Activated T-cell treated with anti-CD3 and anti-CD28 coated beads, Interleukin-2, amount 50 U/mL, for 4 hours (primary cell): ENCODE measurements at regions not wholly inside any gene's neighbourhood (a gene's known extent, or its start where the extent isn't known, plus 50 kb on each side); places are given as distances from the start of the nearest gene placed in this dataset.
"Not testable (repeated sequence)": the region's sequence is repeated elsewhere in the genome, so short reads cannot be mapped to it uniquely, and the experiment has no call there.

Experiments
- ATAC-seq, 2 donors: fragments of 200-7000 bp; cut with Tn5 transposase; one replicate each; pipeline ENCODE4 v1.10.0; 2021
- DNase-seq: peaks from one replicate; pipeline ENCODE4 v3.0.0-alpha.2; 2020
- H3K27me3 Mint-ChIP-seq: one replicate; pipeline ENCODE4 v1.8.0; 2021; ENCODE audit warnings: low read depth, mixed read lengths
- H3K36me3 Mint-ChIP-seq: one replicate; pipeline ENCODE4 v1.8.0; 2022; ENCODE audit warnings: mixed read lengths; ENCODE audit not compliant: insufficient read depth
- H3K4me1 Mint-ChIP-seq: one replicate; pipeline ENCODE4 v1.8.0; 2021; ENCODE audit warnings: low read depth, mixed read lengths
- H3K4me3 Mint-ChIP-seq: one replicate; pipeline ENCODE4 v1.8.0; 2021; ENCODE audit warnings: mild to moderate bottlenecking, moderate library complexity, mixed read lengths
- H3K9me3 Mint-ChIP-seq: one replicate; pipeline ENCODE4 v1.8.0; 2021; ENCODE audit warnings: mixed read lengths

- H3K36me3 Mint-ChIP-seq: no peaks in the 10 kb centered on the region
- no peaks in the 10 kb centered on the region for H3K4me1 Mint-ChIP-seq
- no peak overlapping the region for H3K4me3 Mint-ChIP-seq
- H3K9me3 Mint-ChIP-seq: no peaks in the 10 kb centered on the region
- DNase-seq (no peak), ATAC-seq (no peak)
- peaks cover 4% of the 10 kb centered on the region for H3K27me3 Mint-ChIP-seq
These were observed 218.9 kb downstream of the EXOC5 start for GRCh38 chr14:57049848-57050247.

- ATAC-seq: no peak
- Mint-ChIP-seq H3K36me3 (no peaks in the 10 kb centered on the region), H3K4me1 (no peaks in the 10 kb centered on the region), H3K27me3 (no peaks in the 10 kb centered on the region), H3K9me3 (no peaks in the 10 kb centered on the region), H3K4me3 (no peak overlapping the region)
- no peak for DNase-seq
These were observed 222.5 kb downstream of the EXOC5 start for GRCh38 chr14:57046175-57046574.

GRCh38 chr14:57044101-57044973, 224.4 kb downstream of the EXOC5 start:
- H3K9me3 Mint-ChIP-seq, H3K4me1 Mint-ChIP-seq, DNase-seq, H3K4me3 Mint-ChIP-seq, H3K36me3 Mint-ChIP-seq, H3K27me3 Mint-ChIP-seq, ATAC-seq: not testable (repeated sequence)

DNA sequence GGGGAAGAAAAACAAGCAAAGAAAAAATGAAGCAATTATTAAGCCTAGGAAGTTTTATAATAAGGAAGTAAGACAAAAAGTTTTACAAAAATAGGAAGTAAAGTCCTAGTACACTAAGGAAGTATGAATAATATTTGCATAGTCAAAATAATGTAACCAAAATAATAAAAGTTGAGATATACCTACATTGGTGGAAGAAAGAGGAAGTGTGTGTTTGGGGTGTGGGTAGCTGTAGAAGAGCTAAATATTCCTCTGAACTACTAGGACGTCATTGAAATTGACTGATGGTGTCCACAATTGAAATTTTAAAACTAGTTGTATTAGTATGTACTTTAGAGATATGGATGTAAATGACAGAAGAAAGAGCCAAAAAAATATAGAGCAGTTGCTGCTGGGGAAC, 228.4 kb upstream of the OTX2 start:
- H3K4me3 Mint-ChIP-seq: no peak overlapping the region
- DNase-seq: no peak
- no peaks in the 10 kb centered on the region for H3K36me3 Mint-ChIP-seq
- peaks cover 4% of the 10 kb centered on the region for H3K27me3 Mint-ChIP-seq
- no peak for ATAC-seq
- H3K9me3 Mint-ChIP-seq: no peaks in the 10 kb centered on the region
- no peaks in the 10 kb centered on the region for H3K4me1 Mint-ChIP-seq

DNA sequence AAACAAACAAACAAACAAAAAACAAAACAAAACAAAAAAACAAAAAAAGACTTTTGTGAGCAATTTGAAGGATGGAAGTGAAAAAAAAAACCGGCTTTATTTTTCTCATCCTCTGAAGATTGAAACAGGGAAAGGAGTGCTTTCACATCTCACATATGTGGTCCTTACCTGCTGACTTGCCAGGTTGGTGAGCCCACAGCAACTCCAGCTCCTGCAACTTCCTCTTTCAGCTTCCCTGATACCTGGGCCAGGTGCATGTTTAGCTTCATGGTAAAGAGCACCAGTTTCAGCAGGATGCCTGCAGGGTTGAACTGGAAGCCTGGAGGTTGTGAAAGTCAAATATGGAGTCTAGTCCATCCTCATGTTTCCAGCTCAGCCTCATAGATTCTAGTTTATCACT, 221.2 kb upstream of the OTX2 start:
- Mint-ChIP-seq H3K4me3 (no peak overlapping the region), H3K36me3 (no peaks in the 10 kb centered on the region), H3K4me1 (no peaks in the 10 kb centered on the region), H3K9me3 (no peaks in the 10 kb centered on the region), H3K27me3 (peaks cover 14% of the 10 kb centered on the region)
- DNase-seq (no peak), ATAC-seq (no peak)

DNA sequence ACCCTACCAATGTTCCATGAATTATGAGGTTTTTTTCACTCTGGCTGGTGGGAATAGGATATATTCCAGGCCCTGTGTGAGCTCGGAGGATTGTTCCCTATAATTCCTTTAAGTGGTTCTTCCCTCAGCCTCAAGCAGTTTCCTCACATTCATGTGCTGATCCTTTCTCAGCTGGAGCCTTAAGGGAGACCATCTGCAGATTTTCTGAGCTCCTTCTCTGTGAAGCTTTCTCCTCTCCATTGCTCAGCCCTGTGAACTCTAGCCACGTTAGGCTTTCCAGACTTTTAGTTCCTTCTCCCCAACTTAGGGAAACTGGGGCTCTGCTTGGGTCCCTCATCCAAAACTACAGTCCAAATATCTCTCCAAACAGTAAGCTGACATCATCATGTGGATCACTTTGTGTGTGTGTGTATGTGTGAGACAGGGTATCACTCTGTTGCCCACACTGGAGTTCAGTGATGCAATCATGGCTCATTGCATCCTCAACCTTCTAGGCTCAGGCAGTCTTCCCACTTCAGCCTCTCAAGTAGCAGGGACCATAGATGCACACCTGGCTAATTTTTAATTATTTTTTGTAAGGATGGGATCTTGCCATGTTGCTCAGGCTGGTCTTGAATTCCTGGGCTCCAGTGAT, 219.5 kb upstream of the OTX2 start:
- DNase-seq (no peak), ATAC-seq (no peak)
- no peak overlapping the region for H3K4me3 Mint-ChIP-seq
- no peaks in the 10 kb centered on the region for H3K9me3 Mint-ChIP-seq
- no peaks in the 10 kb centered on the region for H3K36me3 Mint-ChIP-seq
- H3K27me3 Mint-ChIP-seq: peaks cover 12% of the 10 kb centered on the region
- H3K4me1 Mint-ChIP-seq: no peaks in the 10 kb centered on the region

DNA sequence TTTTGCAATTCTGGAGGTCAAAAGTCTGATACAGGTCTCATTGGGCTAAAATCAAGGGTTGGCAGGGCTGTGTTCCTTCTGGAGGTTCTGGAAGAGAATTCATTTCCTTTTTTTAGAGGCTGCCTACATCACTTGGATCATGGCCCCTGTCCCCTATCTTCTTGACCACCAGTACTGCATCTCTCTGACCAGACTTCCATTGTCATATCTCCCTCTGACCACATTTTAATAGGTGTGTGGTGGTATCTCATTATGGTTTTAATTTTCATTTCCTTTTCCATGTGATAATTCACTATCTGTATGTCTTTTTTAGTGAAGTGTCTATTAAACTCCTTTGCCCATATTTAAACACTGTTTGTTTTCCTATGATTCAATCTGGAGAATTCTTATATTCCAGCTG, 215.2 kb upstream of the OTX2 start:
- Mint-ChIP-seq H3K4me3 (no peak overlapping the region), H3K27me3 (peaks cover 5% of the 10 kb centered on the region), H3K36me3 (no peaks in the 10 kb centered on the region), H3K9me3 (no peaks in the 10 kb centered on the region), H3K4me1 (no peaks in the 10 kb centered on the region)
- ATAC-seq (no peak), DNase-seq (no peak)

- no peak for ATAC-seq
- Mint-ChIP-seq H3K4me1 (no peaks in the 10 kb centered on the region), H3K27me3 (no peaks in the 10 kb centered on the region), H3K36me3 (no peaks in the 10 kb centered on the region), H3K9me3 (no peaks in the 10 kb centered on the region), H3K4me3 (no peak overlapping the region)
- no peak for DNase-seq
These were observed 212.3 kb upstream of the OTX2 start for GRCh38 chr14:57022608-57023007.

- Mint-ChIP-seq H3K4me1 (no peaks in the 10 kb centered on the region), H3K36me3 (no peaks in the 10 kb centered on the region), H3K27me3 (peaks cover 2% of the 10 kb centered on the region), H3K9me3 (peaks cover 4% of the 10 kb centered on the region), H3K4me3 (no peak overlapping the region)
- ATAC-seq: no peak
- no peak for DNase-seq
These were observed 207.8 kb upstream of the OTX2 start for GRCh38 chr14:57018065-57018464.

DNA sequence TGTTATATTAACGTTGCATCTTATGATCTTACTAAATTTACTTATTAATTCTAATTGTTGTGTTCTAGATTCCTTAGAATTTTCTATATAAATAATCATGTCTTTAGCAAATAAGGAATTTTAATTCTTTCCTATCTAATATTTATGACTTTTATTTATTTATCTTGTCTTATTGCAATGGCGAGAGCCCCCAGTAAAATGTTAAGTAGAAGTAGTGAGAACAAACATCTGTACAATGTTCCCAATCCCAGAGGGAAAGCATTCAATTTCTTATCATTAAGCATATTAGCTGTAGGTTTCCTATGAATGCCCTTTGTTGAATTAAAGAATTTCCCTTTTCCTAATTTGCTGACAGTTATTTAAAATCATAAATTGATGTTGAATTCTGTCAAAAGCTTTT, 203.7 kb upstream of the OTX2 start:
- ATAC-seq (no peak), DNase-seq (no peak)
- H3K9me3 Mint-ChIP-seq: peaks cover 10% of the 10 kb centered on the region
- no peaks in the 10 kb centered on the region for H3K4me1 Mint-ChIP-seq
- no peak overlapping the region for H3K4me3 Mint-ChIP-seq
- no peaks in the 10 kb centered on the region for H3K36me3 Mint-ChIP-seq
- H3K27me3 Mint-ChIP-seq: peaks cover 2% of the 10 kb centered on the region

- H3K4me3 Mint-ChIP-seq: no peak overlapping the region
- DNase-seq (no peak), ATAC-seq (no peak)
- H3K27me3 Mint-ChIP-seq: peaks cover 7% of the 10 kb centered on the region
- peaks cover 10% of the 10 kb centered on the region for H3K9me3 Mint-ChIP-seq
- no peaks in the 10 kb centered on the region for H3K4me1 Mint-ChIP-seq
- no peaks in the 10 kb centered on the region for H3K36me3 Mint-ChIP-seq
These were observed 199.6 kb upstream of the OTX2 start for GRCh38 chr14:57009585-57010515.

- no peak for DNase-seq
- no peak overlapping the region for H3K4me3 Mint-ChIP-seq
- peaks cover 7% of the 10 kb centered on the region for H3K27me3 Mint-ChIP-seq
- H3K4me1 Mint-ChIP-seq: no peaks in the 10 kb centered on the region
- ATAC-seq: no peak
- no peaks in the 10 kb centered on the region for H3K36me3 Mint-ChIP-seq
- H3K9me3 Mint-ChIP-seq: peaks cover 8% of the 10 kb centered on the region
These were observed 198.3 kb upstream of the OTX2 start for GRCh38 chr14:57008534-57008933.

GRCh38 chr14:56998728-56999127, 188.4 kb upstream of the OTX2 start:
- Mint-ChIP-seq H3K4me1 (no peaks in the 10 kb centered on the region), H3K36me3 (no peaks in the 10 kb centered on the region), H3K27me3 (peaks cover 5% of the 10 kb centered on the region), H3K9me3 (no peaks in the 10 kb centered on the region), H3K4me3 (no peak overlapping the region)
- DNase-seq: no peak
- ATAC-seq: no peak

GRCh38 chr14:56996721-56997399, 186.6 kb upstream of the OTX2 start:
- ATAC-seq: no peak
- H3K9me3 Mint-ChIP-seq: no peaks in the 10 kb centered on the region
- no peaks in the 10 kb centered on the region for H3K36me3 Mint-ChIP-seq
- DNase-seq: no peak
- H3K4me1 Mint-ChIP-seq: no peaks in the 10 kb centered on the region
- H3K27me3 Mint-ChIP-seq: no peaks in the 10 kb centered on the region
- H3K4me3 Mint-ChIP-seq: no peak overlapping the region
